DOHH2 (cell line): ENCODE measurements at regions not wholly inside any gene's neighbourhood (a gene's known extent, or its start where the extent isn't known, plus 50 kb on each side); places are given as distances from the start of the nearest gene placed in this dataset.

Experiments used
- H3F3A ChIP-seq: fragments of 200-600 bp; sonication (generic), shearing (Covaris generic); 2 replicates; pipeline ENCODE4 v1.6.0; 2016; ENCODE audit warnings: antibody characterized with exemption, mild to moderate bottlenecking; ENCODE audit not compliant: control insufficient read depth, insufficient read depth
- H3K27ac ChIP-seq: fragments of 200-600 bp; sonication (generic); 2 replicates; pipeline ENCODE4 v1.5.1; 2014; ENCODE audit warnings: low read depth, mild to moderate bottlenecking, low read length, moderate library complexity
- H3K27me3 ChIP-seq: fragments of 200-600 bp; sonication (generic); 2 replicates; pipeline ENCODE4 v1.6.1; 2014; ENCODE audit warnings: mild to moderate bottlenecking, low read length, mixed read lengths; ENCODE audit not compliant: control insufficient read depth
- H3K36me3 ChIP-seq: fragments of 200-600 bp; sonication (generic); 2 replicates; pipeline ENCODE4 v1.6.1; 2014; ENCODE audit warnings: mild to moderate bottlenecking, low read length, moderate library complexity, mixed read lengths; ENCODE audit not compliant: control insufficient read depth
- H3K4me1 ChIP-seq: fragments of 200-600 bp; sonication (generic); 2 replicates; pipeline ENCODE4 v1.6.1; 2014; ENCODE audit warnings: mild to moderate bottlenecking, low read length, mixed read lengths; ENCODE audit not compliant: control insufficient read depth
- H3K4me2 ChIP-seq: fragments of 200-600 bp; sonication (generic); 2 replicates; pipeline ENCODE4 v1.6.0; 2014; ENCODE audit warnings: mild to moderate bottlenecking, low read length, moderate library complexity
- H3K4me3 ChIP-seq: fragments of 200-600 bp; sonication (generic); 2 replicates; pipeline ENCODE4 v1.5.1; 2014; ENCODE audit warnings: mild to moderate bottlenecking, low read length, mixed read lengths
- H3K79me2 ChIP-seq: fragments of 200-600 bp; sonication (generic); 2 replicates; pipeline ENCODE4 v1.6.1; 2014; ENCODE audit warnings: mild to moderate bottlenecking, low read length, mixed read lengths; ENCODE audit not compliant: control insufficient read depth
- H3K9me2 ChIP-seq: fragments of 200-600 bp; sonication (generic); replicated peaks from 2 replicates; pipeline ENCODE4 v1.6.1; 2014; ENCODE audit warnings: mild to moderate bottlenecking, low read length, mixed read lengths; ENCODE audit not compliant: control insufficient read depth
- H3K9me3 ChIP-seq: fragments of 200-600 bp; sonication (generic); 2 replicates; pipeline ENCODE4 v1.6.1; 2014; ENCODE audit warnings: antibody characterized with exemption, low read length, mixed read lengths; ENCODE audit not compliant: control insufficient read depth, insufficient read depth
- H4K20me1 ChIP-seq: fragments of 200-600 bp; sonication (generic); 2 replicates; pipeline ENCODE4 v1.6.0; 2014; ENCODE audit warnings: low read depth, mild to moderate bottlenecking, antibody characterized with exemption, low read length, moderate library complexity; ENCODE audit not compliant: control insufficient read depth, insufficient read depth
- EZH2phosphoT487 ChIP-seq: fragments of 200-600 bp; sonication (generic); IDR thresholded peaks from 2 replicates; pipeline ENCODE4 v1.6.1; 2017; ENCODE audit warnings: borderline replicate concordance, mild to moderate bottlenecking, antibody characterized with exemption, low read length, moderate library complexity, mixed read lengths
- TF ChIP-seq, protein P1 (sequence below): fragments of 200-600 bp; sonication (generic); IDR thresholded peaks from one replicate; pipeline ENCODE4 v1.5.1; 2014; ENCODE audit warnings: antibody characterized with exemption, mild to moderate bottlenecking, low read depth, low read length; ENCODE audit not compliant: poor library complexity, severe bottlenecking

DNA sequence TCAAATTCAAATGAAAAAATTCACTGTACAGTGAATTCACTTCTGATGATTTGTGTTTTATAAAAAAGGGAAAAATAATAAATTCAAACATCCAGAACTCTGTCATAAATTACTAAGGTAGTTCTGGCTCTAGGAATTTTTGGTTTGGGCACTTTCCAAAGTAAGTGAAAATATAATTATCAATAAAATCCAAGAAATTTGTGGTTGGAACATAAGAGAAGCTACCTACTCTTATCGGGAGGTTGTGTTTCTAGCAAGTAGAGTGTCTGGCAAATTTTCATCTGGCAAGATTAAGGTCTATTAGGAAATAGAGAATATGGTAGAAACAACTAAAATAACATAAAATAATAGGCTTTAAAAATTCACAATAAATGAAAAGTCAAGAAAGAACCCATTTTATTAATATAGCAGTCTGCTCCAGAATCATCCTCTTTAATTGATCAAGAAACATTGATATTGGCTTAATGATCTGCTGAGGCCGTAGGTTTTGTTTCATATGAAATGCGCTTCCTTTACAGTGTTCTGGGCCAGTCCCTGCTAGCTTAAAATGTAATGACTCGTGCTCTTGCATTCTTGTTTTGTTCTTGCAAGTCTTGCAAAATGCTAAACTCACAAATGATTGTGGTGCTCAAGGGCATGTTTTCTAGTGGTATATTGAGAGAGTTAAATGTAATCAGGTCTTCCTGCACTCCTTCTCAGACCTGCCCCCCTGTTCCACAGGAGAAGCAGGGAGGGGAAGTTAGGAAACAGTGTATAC is 331.4 kb downstream of the RAPGEF2 start:
- Histone ChIP-seq H3K27ac (no peak overlapping the region), H3K4me1 (peaks cover 7% of the 10 kb centered on the region), H3K79me2 (no peaks in the 10 kb centered on the region), H3K9me3 (no peaks in the 10 kb centered on the region), H3K4me2 (no peak overlapping the region), H4K20me1 (no peaks in the 10 kb centered on the region), H3K9me2 (no peaks in the 10 kb centered on the region; the same call in 1 of the 2 replicates), H3K4me3 (no peak overlapping the region), H3F3A (no peaks in the 10 kb centered on the region), H3K36me3 (no peaks in the 10 kb centered on the region), H3K27me3 (no peaks in the 10 kb centered on the region)
- no peak for TF ChIP-seq EZH2phosphoT487
- TF ChIP-seq, protein P1, sequence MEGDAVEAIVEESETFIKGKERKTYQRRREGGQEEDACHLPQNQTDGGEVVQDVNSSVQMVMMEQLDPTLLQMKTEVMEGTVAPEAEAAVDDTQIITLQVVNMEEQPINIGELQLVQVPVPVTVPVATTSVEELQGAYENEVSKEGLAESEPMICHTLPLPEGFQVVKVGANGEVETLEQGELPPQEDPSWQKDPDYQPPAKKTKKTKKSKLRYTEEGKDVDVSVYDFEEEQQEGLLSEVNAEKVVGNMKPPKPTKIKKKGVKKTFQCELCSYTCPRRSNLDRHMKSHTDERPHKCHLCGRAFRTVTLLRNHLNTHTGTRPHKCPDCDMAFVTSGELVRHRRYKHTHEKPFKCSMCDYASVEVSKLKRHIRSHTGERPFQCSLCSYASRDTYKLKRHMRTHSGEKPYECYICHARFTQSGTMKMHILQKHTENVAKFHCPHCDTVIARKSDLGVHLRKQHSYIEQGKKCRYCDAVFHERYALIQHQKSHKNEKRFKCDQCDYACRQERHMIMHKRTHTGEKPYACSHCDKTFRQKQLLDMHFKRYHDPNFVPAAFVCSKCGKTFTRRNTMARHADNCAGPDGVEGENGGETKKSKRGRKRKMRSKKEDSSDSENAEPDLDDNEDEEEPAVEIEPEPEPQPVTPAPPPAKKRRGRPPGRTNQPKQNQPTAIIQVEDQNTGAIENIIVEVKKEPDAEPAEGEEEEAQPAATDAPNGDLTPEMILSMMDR, result no peak

DNA sequence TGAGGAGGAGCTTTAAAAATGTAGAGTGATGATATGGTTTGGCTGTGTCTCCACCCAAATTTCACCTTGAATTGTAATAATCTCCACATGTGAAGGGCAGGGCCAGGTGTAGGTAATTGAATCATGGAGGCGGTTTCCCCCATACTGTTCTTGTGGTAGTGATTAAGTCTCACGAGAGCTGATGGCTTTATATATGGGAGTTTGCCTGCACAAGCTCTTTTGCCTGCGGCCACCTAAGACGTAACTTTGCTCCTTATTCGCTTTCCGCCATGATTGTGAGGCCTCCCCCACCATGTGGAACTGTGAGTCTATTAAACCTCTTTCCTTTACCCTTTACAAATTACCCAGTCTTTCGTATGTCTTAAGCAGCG is 332.0 kb downstream of the RAPGEF2 start:
- Histone ChIP-seq H3K4me3 (no peak overlapping the region), H3K9me3 (no peaks in the 10 kb centered on the region), H3K4me1 (peaks cover 7% of the 10 kb centered on the region), H4K20me1 (no peaks in the 10 kb centered on the region), H3K27me3 (no peaks in the 10 kb centered on the region), H3F3A (no peaks in the 10 kb centered on the region), H3K79me2 (no peaks in the 10 kb centered on the region), H3K27ac (no peak overlapping the region), H3K9me2 (no peaks in the 10 kb centered on the region; the same call in 1 of the 2 replicates), H3K4me2 (no peak overlapping the region), H3K36me3 (no peaks in the 10 kb centered on the region)
- TF ChIP-seq, protein P1, result no peak
- TF ChIP-seq EZH2phosphoT487, result no peak

GRCh38 chr4:159435561-159436023 is 332.7 kb downstream of the RAPGEF2 start:
- no peaks in the 10 kb centered on the region for H4K20me1 ChIP-seq
- H3K4me2 ChIP-seq, result peak overlapping the region; percentile 29
- H3K27me3 ChIP-seq, result no peaks in the 10 kb centered on the region
- TF ChIP-seq EZH2phosphoT487, result no peak
- TF ChIP-seq, protein P1, result no peak
- H3K9me3 ChIP-seq, result no peaks in the 10 kb centered on the region
- no peaks in the 10 kb centered on the region; the same call in 1 of the 2 replicates for H3K9me2 ChIP-seq
- no peaks in the 10 kb centered on the region for H3K36me3 ChIP-seq
- no peaks in the 10 kb centered on the region for H3F3A ChIP-seq
- no peak overlapping the region for H3K4me3 ChIP-seq
- H3K79me2 ChIP-seq, result no peaks in the 10 kb centered on the region
- peaks cover 7% of the 10 kb centered on the region for H3K4me1 ChIP-seq
- H3K27ac ChIP-seq, result no peak overlapping the region
